HEK293T (cell line): ENCODE measurements at regions not wholly inside any gene's neighbourhood (a gene's known extent, or its start where the extent isn't known, plus 50 kb on each side); places are given as distances from the start of the nearest gene placed in this dataset.

Source experiments
- ARNT ChIP-seq: fragments of 450-650 bp; IDR thresholded peaks from 2 replicates; pipeline ENCODE4 v1.6.1; 2017; ENCODE audit warnings: mild to moderate bottlenecking
- BHLHE40 ChIP-seq: fragments of 450-650 bp; IDR thresholded peaks from 2 replicates; pipeline ENCODE4 v1.6.1; 2016; ENCODE audit warnings: mild to moderate bottlenecking, moderate library complexity, borderline replicate concordance
- ELF4 ChIP-seq: fragments of 450-650 bp; IDR thresholded peaks from 2 replicates; pipeline ENCODE4 v1.6.1; 2017; ENCODE audit warnings: antibody characterized with exemption
- FOXA1 ChIP-seq: fragments of 450-650 bp; IDR thresholded peaks from 2 replicates; pipeline ENCODE4 v1.6.1; 2016; ENCODE audit warnings: mild to moderate bottlenecking
- FOXK2 ChIP-seq: fragments of 450-650 bp; IDR thresholded peaks from 2 replicates; pipeline ENCODE4 v1.6.1; 2016; ENCODE audit warnings: mild to moderate bottlenecking
- FOXM1 ChIP-seq: fragments of 450-650 bp; IDR thresholded peaks from 2 replicates; pipeline ENCODE4 v1.6.1; 2017; ENCODE audit warnings: mild to moderate bottlenecking, borderline replicate concordance
- HDGF ChIP-seq: fragments of 450-650 bp; IDR thresholded peaks from 2 replicates; pipeline ENCODE4 v1.6.1; 2017; ENCODE audit warnings: antibody characterized with exemption, borderline replicate concordance
- NFRKB ChIP-seq: fragments of 450-650 bp; IDR thresholded peaks from 2 replicates; pipeline ENCODE4 v1.6.1; 2016; ENCODE audit warnings: mild to moderate bottlenecking, moderate library complexity
- PKNOX1 ChIP-seq: fragments of 450-650 bp; IDR thresholded peaks from 2 replicates; pipeline ENCODE4 v1.6.1; 2016
- SP1 ChIP-seq: fragments of 450-650 bp; IDR thresholded peaks from 2 replicates; pipeline ENCODE4 v1.6.1; 2017
- SUZ12 ChIP-seq: fragments of 450-650 bp; IDR thresholded peaks from 2 replicates; pipeline ENCODE4 v1.6.1; 2016; ENCODE audit warnings: mild to moderate bottlenecking
- TARDBP ChIP-seq: fragments of 450-650 bp; IDR thresholded peaks from 2 replicates; pipeline ENCODE4 v1.6.1; 2016

GRCh38 chr1:88330201-88330600 lies 353.9 kb upstream of the PKN2 start:
- TF ChIP-seq TARDBP, result no peak
- no peak for TF ChIP-seq ELF4
- TF ChIP-seq FOXA1, result no peak
- TF ChIP-seq BHLHE40, result no peak
- no peak for TF ChIP-seq SP1
- no peak for TF ChIP-seq PKNOX1
- TF ChIP-seq SUZ12, result no peak
- TF ChIP-seq HDGF, result no peak
- TF ChIP-seq FOXM1, result no peak
- no peak for TF ChIP-seq ARNT
- TF ChIP-seq NFRKB, result no peak
- TF ChIP-seq FOXK2, result no peak
